CD14-positive monocyte (primary cell): ENCODE measurements at regions not wholly inside any gene's neighbourhood (a gene's known extent, or its start where the extent isn't known, plus 50 kb on each side); places are given as distances from the start of the nearest gene placed in this dataset.

Experiments
- DNase-seq, 3 donors: peaks; one replicate each; pipeline ENCODE4 v3.0.0-alpha.2; 2011 to 2022
- H2AFZ ChIP-seq: 2 replicates; pipeline ENCODE4 v1.6.0; 2012; ENCODE audit warnings: mild to moderate bottlenecking, low read depth, low read length, inconsistent platforms; ENCODE audit not compliant: insufficient read depth, poor library complexity, severe bottlenecking
- H3K27ac ChIP-seq, 2 donors: 1 replicate in 1 of 2; 2 replicates in 1 of 2; pipeline ENCODE4 v1.5.1; 2012 to 2013; ENCODE audit warnings: low read length in 2 of 2, control low read depth in 1 of 2, inconsistent platforms in 1 of 2, low read depth in 1 of 2, mild to moderate bottlenecking in 1 of 2
- H3K27me3 ChIP-seq, 2 donors: one replicate each; pipeline versions ENCODE4 v1.6.0 to v1.6.1; 2011 to 2013; ENCODE audit warnings: low read length in 2 of 2; ENCODE audit not compliant: control insufficient read depth in 2 of 2, insufficient read depth in 2 of 2
- H3K36me3 ChIP-seq, 2 donors: replicated peaks in 1 of 2; 1 replicate in 1 of 2; 2 replicates in 1 of 2; pipeline versions ENCODE4 v1.5.1 to v1.6.1; 2012 to 2013; ENCODE audit warnings: low read length in 2 of 2, control low read depth in 1 of 2, inconsistent platforms in 1 of 2, mild to moderate bottlenecking in 1 of 2; ENCODE audit not compliant: insufficient read depth in 2 of 2, control insufficient read depth in 1 of 2
- H3K4me1 ChIP-seq, 2 donors: 1 replicate in 1 of 2; 2 replicates in 1 of 2; pipeline versions ENCODE4 v1.5.1 to v1.6.1; 2012 to 2013; ENCODE audit warnings: low read length in 2 of 2, control low read depth in 1 of 2, inconsistent platforms in 1 of 2, mild to moderate bottlenecking in 1 of 2, moderate library complexity in 1 of 2; ENCODE audit not compliant: insufficient read depth in 2 of 2, control insufficient read depth in 1 of 2
- H3K4me2 ChIP-seq: replicated peaks from 2 replicates; pipeline ENCODE3; 2012; ENCODE audit warnings: low read length, moderate library complexity, mild to moderate bottlenecking; ENCODE audit not compliant: poor library complexity, severe bottlenecking; ENCODE audit errors: extremely low read depth
- H3K4me3 ChIP-seq, 3 experiments: fragments of 200-600 bp in 1 of 3; sonication (generic) in 1 of 3; replicated peaks in 1 of 3; 1 replicate in 2 of 3; 2 replicates in 1 of 3; pipeline ENCODE4 v1.5.1; 2011 to 2013; ENCODE audit warnings: low read length in 3 of 3, mild to moderate bottlenecking in 3 of 3, control low read depth in 2 of 3, low read depth in 2 of 3, inconsistent platforms in 1 of 3, moderate library complexity in 1 of 3
- H3K79me2 ChIP-seq: 2 replicates; pipeline ENCODE4 v1.6.0; 2012; ENCODE audit warnings: mild to moderate bottlenecking, control low read depth, inconsistent platforms, low read length, moderate library complexity; ENCODE audit not compliant: insufficient read depth
- H3K9ac ChIP-seq: 2 replicates; pipeline ENCODE4 v1.6.0; 2017; ENCODE audit warnings: low read length, mild to moderate bottlenecking; ENCODE audit not compliant: insufficient read depth, poor library complexity, severe bottlenecking
- H3K9me3 ChIP-seq, 2 donors: replicated peaks in 1 of 2; 1 replicate in 1 of 2; 2 replicates in 1 of 2; pipeline versions ENCODE4 v1.5.1 to v1.6.1; 2012 to 2013; ENCODE audit warnings: low read length in 2 of 2, control low read depth in 1 of 2; ENCODE audit not compliant: control insufficient read depth in 1 of 2, insufficient read depth in 1 of 2
- H4K20me1 ChIP-seq: 2 replicates; pipeline ENCODE4 v1.6.0; 2012; ENCODE audit warnings: mild to moderate bottlenecking, low read length, control low read depth, moderate library complexity; ENCODE audit not compliant: insufficient read depth
- H3K27ac Mint-ChIP-seq, 7 donors: one replicate each; pipeline ENCODE4 v1.8.0; 2020; ENCODE audit warnings: mild to moderate bottlenecking in 7 of 7, mixed read lengths in 7 of 7, moderate library complexity in 6 of 7, inconsistent platforms in 2 of 7
- H3K27me3 Mint-ChIP-seq, 3 donors: one replicate each; pipeline ENCODE4 v1.8.0; 2021 to 2022; ENCODE audit warnings: low read depth in 3 of 3, mild to moderate bottlenecking in 3 of 3, mixed read lengths in 3 of 3, moderate library complexity in 3 of 3, inconsistent platforms in 1 of 3
- H3K36me3 Mint-ChIP-seq, 2 donors: one replicate each; pipeline ENCODE4 v1.8.0; 2020; ENCODE audit warnings: mixed read lengths in 2 of 2, inconsistent platforms in 1 of 2, mild to moderate bottlenecking in 1 of 2
- H3K4me1 Mint-ChIP-seq: one replicate; pipeline ENCODE4 v1.8.0; 2020; ENCODE audit warnings: mild to moderate bottlenecking, mixed read lengths
- H3K4me3 Mint-ChIP-seq, 2 donors: one replicate each; pipeline ENCODE4 v1.8.0; 2020; ENCODE audit warnings: mild to moderate bottlenecking in 2 of 2, mixed read lengths in 2 of 2, moderate library complexity in 1 of 2
- H3K9me3 Mint-ChIP-seq, 7 donors: one replicate each; pipeline ENCODE4 v1.8.0; 2020 to 2022; ENCODE audit warnings: mixed read lengths in 7 of 7, mild to moderate bottlenecking in 6 of 7, moderate library complexity in 6 of 7, inconsistent platforms in 2 of 7
- CTCF ChIP-seq: fragments of 200-600 bp; IDR thresholded peaks from one replicate; pipeline ENCODE4 v1.8.0; 2022; ENCODE audit warnings: antibody characterized with exemption, mild to moderate bottlenecking
- WGBS: methylation state at CpG from one replicate; pipeline ENCODE4 v1.1.5; 2013; ENCODE audit warnings: missing lambda C conversion rate; ENCODE audit not compliant: insufficient coverage; 5-methylcytosine and 5-hydroxymethylcytosine counted together
- intact Hi-C, 2 donors: fragments of 100-400 bp; cut with micrococcal nuclease; formaldehyde crosslinking; loops; one replicate each; pipeline versions ENCODE4 v1.15.0 to v1.15.1; 2023

DNA sequence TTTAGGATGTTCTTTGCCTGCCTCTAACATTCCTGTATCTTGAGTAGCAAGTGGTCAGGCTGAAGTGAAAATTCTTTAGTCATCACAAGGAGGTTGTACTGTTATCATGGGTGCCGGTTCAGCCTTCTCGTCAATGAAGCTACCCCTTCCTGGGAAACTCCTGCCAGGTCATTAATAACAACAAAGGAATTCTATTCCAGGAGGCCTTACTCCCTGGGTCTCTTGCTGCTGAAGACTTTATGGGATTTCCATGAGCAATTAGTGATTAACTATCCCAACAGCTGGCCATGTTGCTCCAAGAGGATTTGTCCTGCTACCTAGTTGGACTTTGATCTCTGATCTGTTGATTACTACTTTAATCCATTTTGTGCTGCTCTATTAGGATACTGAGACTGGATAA is 62.7 kb upstream of the ELOVL5 start:
- Histone ChIP-seq H3K36me3 (no peaks in the 10 kb centered on the region), H2AFZ (no peak overlapping the region), H3K79me2 (no peaks in the 10 kb centered on the region), H4K20me1 (no peaks in the 10 kb centered on the region), H3K4me1 (peaks cover 13 to 15% of the 10 kb centered on the region in 2 donors), H3K9me3 (no peaks in the 10 kb centered on the region), H3K27me3 (no peaks in the 10 kb centered on the region), H3K4me2 (no peak overlapping the region), H3K9ac (no peak overlapping the region), H3K4me3 (no peak overlapping the region), H3K27ac (no peak overlapping the region)
- no peak for TF ChIP-seq CTCF
- Mint-ChIP-seq H3K27ac (no peak overlapping the region), H3K9me3 (no peaks in the 10 kb centered on the region), H3K4me3 (no peak overlapping the region), H3K27me3 (no peaks in the 10 kb centered on the region), H3K4me1 (peaks cover 23% of the 10 kb centered on the region), H3K36me3 (no peaks in the 10 kb centered on the region)
- no CpG with 5 or more reads among the region's 2 CpGs for WGBS
- no peak for DNase-seq
- intact Hi-C loops: no loop called here

DNA sequence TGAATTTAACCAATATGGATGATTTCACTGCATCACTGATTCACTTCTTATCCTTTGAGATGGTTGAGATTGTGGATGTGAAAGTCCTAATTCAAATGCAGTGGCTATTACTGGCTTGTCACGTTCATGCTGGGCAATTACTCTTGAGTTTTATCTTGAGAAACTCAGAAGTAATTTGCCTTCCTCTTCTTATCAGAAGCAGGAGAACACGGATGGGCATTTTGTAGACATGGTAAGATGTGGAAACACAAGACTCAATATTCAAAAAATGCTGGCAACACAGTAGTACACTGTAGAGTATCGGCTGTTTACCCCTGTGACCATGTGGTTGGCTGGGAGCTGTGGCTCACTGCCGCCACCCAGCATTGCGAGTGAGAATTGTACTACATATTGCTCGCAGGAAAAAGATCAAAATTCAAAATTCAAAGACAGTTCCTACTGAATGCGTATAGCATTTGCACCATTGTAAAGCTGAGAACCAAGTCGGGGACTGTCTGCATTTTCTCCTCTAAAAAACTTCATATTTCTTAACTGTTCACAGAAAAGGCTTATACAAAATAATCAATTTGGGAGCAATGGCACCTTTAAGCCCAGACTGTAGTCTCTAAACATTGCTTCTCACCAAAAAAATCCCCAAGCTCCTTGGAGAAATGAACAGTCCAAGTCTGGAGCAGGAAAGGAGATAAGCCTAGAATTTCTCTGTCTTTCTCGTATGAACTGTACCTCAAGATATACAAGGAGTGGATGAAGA is 61.9 kb upstream of the ELOVL5 start:
- Histone ChIP-seq H3K9me3 (no peaks in the 10 kb centered on the region), H3K27ac (no peak overlapping the region), H3K9ac (no peak overlapping the region), H4K20me1 (no peaks in the 10 kb centered on the region), H3K4me2 (no peak overlapping the region), H3K36me3 (no peaks in the 10 kb centered on the region), H3K27me3 (no peaks in the 10 kb centered on the region), H2AFZ (no peak overlapping the region), H3K4me1 (peaks cover 13 to 15% of the 10 kb centered on the region in 2 donors), H3K79me2 (no peaks in the 10 kb centered on the region), H3K4me3 (no peak overlapping the region)
- Mint-ChIP-seq H3K4me3 (no peak overlapping the region), H3K27ac (no peak overlapping the region), H3K9me3 (no peaks in the 10 kb centered on the region), H3K27me3 (no peaks in the 10 kb centered on the region), H3K36me3 (no peaks in the 10 kb centered on the region), H3K4me1 (peaks cover 23% of the 10 kb centered on the region)
- 60% methylated on average over 6 of the region's 9 CpGs for WGBS
- DNase-seq: peak; percentile 14 to 24 (median 15)
- intact Hi-C loops: no loop called here
- peak; percentile 57 for TF ChIP-seq CTCF
